SH-SY5Y (cell line): ENCODE measurements at regions not wholly inside any gene's neighbourhood (a gene's known extent, or its start where the extent isn't known, plus 50 kb on each side); places are given as distances from the start of the nearest gene placed in this dataset.

Experiments used
- GATA2 ChIP-seq: IDR thresholded peaks from 2 replicates; pipeline ENCODE4 v1.6.1; 2011; ENCODE audit warnings: mild to moderate bottlenecking, low read depth, low read length
- GATA3 ChIP-seq: IDR thresholded peaks from 2 replicates; pipeline ENCODE4 v1.6.1; 2011; ENCODE audit warnings: low read depth, mild to moderate bottlenecking, low read length, moderate library complexity

- TF ChIP-seq GATA3 (no peak), GATA2 (no peak)
Observed at GRCh38 chr1:244150071-244150470, 99.0 kb downstream of the ZBTB18 start.
